SK-N-SH (cell line): ENCODE measurements at regions not wholly inside any gene's neighbourhood (a gene's known extent, or its start where the extent isn't known, plus 50 kb on each side); places are given as distances from the start of the nearest gene placed in this dataset.

Source experiments
- EZH2phosphoT487 ChIP-seq: fragments of 200-600 bp; sonication (generic); IDR thresholded peaks from 2 replicates; pipeline ENCODE4 v1.6.1; 2017; ENCODE audit warnings: low read depth, mixed run types, mild to moderate bottlenecking, antibody characterized with exemption, moderate library complexity, borderline replicate concordance
- GATA2 ChIP-seq: sonication (generic); formaldehyde crosslinking; IDR thresholded peaks from 2 replicates; pipeline ENCODE4 v1.5.0; 2020; ENCODE audit warnings: mild to moderate bottlenecking, missing genetic modification reagents
- NFIC ChIP-seq: IDR thresholded peaks from 2 replicates; pipeline ENCODE4 v1.4.0; 2012; ENCODE audit warnings: borderline replicate concordance
- NRF1 ChIP-seq: IDR thresholded peaks from 2 replicates; pipeline ENCODE4 v1.6.1; 2012; ENCODE audit warnings: low read depth, mild to moderate bottlenecking, low read length
- POLR2AphosphoS5 ChIP-seq: IDR thresholded peaks from 2 replicates; pipeline ENCODE4 v1.6.1; 2012; ENCODE audit warnings: low read depth, low read length
- RFX5 ChIP-seq: IDR thresholded peaks from 2 replicates; pipeline ENCODE4 v1.6.1; 2012; ENCODE audit warnings: mild to moderate bottlenecking, improper control_type of control experiment, low read length
- SIN3A ChIP-seq: IDR thresholded peaks from 2 replicates; pipeline ENCODE4 v1.6.1; 2012; ENCODE audit warnings: low read depth, mild to moderate bottlenecking, low read length, moderate library complexity, borderline replicate concordance
- TF ChIP-seq, protein P1 (sequence below): IDR thresholded peaks from 2 replicates; pipeline ENCODE4 v1.4.0; 2012; ENCODE audit warnings: low read depth, borderline replicate concordance
- TF ChIP-seq, protein P2 (sequence below): fragments of 200-600 bp; sonication (generic); IDR thresholded peaks from 2 replicates; pipeline ENCODE4 v1.6.1; 2017; ENCODE audit warnings: antibody characterized with exemption, mild to moderate bottlenecking, moderate library complexity

DNA sequence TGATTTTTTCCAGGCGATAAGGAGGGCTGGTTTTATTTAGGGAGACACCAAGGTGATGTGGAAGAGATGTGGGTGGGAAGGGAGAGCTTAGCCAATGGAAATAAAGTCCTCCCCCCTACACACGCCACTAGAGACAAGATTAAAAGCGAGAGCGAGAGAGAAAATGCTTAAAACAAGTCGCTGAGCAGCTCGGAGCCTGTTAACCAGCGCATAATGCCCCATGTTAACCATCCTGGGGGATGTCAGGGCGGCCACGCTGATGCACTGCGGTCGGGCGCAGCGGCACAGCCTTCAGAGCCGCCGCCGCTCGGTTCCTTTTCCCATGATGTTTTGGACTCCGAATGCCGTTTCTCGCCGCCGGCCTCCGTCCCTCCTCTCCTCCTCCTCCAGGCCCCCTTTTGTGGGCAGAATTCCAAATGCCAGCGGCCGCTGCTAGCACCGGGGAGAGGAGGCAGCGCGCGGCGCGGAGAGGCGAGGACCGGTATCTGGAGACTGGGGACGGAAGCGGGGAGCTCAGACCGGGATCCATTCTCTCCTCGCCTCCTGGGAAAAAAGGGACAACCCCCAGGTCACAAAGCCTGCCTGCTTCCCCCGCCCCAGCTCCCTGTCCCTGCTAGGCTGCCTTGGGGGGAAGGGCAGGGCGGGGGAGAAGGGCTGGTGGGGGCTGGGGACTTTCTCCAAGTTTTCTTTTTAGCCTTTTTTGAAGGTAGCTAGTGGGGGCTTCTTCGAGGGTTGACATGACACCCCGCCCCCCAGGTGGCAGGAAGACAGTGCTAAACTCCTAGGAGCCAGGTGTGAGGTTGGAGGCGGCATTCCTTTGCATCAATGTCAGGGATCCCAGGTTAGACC, 98.1 kb upstream of the CCL2 start:
- TF ChIP-seq, protein P1, sequence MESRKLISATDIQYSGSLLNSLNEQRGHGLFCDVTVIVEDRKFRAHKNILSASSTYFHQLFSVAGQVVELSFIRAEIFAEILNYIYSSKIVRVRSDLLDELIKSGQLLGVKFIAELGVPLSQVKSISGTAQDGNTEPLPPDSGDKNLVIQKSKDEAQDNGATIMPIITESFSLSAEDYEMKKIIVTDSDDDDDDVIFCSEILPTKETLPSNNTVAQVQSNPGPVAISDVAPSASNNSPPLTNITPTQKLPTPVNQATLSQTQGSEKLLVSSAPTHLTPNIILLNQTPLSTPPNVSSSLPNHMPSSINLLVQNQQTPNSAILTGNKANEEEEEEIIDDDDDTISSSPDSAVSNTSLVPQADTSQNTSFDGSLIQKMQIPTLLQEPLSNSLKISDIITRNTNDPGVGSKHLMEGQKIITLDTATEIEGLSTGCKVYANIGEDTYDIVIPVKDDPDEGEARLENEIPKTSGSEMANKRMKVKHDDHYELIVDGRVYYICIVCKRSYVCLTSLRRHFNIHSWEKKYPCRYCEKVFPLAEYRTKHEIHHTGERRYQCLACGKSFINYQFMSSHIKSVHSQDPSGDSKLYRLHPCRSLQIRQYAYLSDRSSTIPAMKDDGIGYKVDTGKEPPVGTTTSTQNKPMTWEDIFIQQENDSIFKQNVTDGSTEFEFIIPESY: no peak
- TF ChIP-seq NRF1 (no peak), SIN3A (no peak), EZH2phosphoT487 (no peak), GATA2 (CRISPR knock-in tag) (no peak), NFIC (no peak), POLR2AphosphoS5 (no peak), RFX5 (no peak)
- TF ChIP-seq, protein P2, sequence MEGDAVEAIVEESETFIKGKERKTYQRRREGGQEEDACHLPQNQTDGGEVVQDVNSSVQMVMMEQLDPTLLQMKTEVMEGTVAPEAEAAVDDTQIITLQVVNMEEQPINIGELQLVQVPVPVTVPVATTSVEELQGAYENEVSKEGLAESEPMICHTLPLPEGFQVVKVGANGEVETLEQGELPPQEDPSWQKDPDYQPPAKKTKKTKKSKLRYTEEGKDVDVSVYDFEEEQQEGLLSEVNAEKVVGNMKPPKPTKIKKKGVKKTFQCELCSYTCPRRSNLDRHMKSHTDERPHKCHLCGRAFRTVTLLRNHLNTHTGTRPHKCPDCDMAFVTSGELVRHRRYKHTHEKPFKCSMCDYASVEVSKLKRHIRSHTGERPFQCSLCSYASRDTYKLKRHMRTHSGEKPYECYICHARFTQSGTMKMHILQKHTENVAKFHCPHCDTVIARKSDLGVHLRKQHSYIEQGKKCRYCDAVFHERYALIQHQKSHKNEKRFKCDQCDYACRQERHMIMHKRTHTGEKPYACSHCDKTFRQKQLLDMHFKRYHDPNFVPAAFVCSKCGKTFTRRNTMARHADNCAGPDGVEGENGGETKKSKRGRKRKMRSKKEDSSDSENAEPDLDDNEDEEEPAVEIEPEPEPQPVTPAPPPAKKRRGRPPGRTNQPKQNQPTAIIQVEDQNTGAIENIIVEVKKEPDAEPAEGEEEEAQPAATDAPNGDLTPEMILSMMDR: no peak
